HG02981 (cell line): ENCODE measurements at regions not wholly inside any gene's neighbourhood (a gene's known extent, or its start where the extent isn't known, plus 50 kb on each side); places are given as distances from the start of the nearest gene placed in this dataset.
A peak's percentile ranks its signal among the peaks of the same experiment; 100 is the strongest.
"Not testable (repeated sequence)": the region's sequence is repeated elsewhere in the genome, so short reads cannot be mapped to it uniquely, and the experiment has no call there.

ENCODE experiments used
- ATAC-seq: cut with Tn5 transposase; IDR thresholded peaks from one replicate; pipeline ENCODE4 v1.9.1; 2021; ENCODE audit warnings: mild to moderate bottlenecking, moderate library complexity; ENCODE audit not compliant: unreplicated experiment

DNA sequence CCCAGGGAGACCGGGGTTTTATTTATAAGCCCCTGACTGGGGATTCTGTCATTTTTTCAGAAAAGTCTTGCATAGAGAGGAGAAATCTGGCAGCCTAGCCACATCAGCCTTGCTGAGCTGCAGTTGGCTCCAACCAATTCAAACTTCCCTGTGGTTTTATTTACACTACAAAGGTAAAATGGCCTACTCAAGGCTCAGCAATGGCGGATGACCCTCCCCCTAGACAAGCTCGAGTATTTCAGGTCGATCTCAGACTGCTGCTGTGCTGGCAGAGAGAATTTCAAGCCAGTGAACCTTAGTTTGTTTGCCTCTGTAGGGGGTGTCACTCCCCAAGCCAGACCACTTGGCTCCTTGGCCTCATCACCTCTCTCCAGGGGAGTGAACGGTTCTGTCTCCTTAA is 52.9 kb downstream of the CDY2A start:
- ATAC-seq, result not testable (repeated sequence)

DNA sequence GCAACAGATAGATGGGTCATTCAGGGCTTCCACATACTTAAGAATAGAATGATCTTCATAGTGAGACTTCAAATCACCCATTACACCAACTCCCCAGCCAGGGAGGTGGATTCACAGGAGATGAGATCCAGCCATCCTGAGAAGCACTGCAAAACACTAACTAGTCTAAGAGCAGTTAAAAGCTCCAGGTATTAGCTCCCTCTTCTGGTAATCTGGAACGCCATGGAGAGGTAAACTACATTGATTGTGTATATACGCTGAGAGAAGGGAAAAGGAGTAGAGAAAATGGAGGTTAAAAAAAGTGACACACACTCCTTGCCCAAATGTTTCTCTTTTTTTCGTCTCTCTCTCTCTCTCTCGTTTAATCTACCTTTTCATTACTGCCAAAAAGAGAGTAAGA is 60.3 kb downstream of the CDY2A start:
- ATAC-seq, result not testable (repeated sequence)

DNA sequence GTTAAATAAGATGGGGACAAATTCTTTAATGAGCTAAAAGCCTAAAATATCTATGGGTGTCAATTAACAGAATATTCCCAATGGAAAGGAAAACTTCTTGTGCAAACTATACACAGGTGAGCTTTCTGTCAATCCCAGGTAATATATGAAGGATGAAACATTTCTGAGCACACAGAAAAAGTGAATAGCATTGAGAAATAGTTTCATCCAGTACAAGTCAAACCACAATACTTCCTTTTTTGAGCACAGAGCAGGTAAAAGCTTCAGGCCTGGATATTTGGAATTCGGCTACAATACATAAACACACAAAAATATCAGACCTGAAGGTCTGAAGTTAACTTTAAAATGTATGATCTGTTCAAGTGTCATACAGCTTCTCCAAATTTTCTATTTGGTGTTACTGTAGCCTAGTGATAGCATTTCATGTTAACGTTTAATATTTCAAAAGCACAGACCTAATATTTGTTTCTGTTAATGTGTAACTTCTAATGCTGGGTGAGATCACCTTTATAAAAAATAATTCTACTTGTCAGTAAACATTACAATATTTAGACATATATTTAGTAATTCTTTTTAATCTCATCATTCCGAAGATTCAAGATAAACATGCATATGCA is 60.9 kb downstream of the CDY2A start:
- not testable (repeated sequence) for ATAC-seq

DNA sequence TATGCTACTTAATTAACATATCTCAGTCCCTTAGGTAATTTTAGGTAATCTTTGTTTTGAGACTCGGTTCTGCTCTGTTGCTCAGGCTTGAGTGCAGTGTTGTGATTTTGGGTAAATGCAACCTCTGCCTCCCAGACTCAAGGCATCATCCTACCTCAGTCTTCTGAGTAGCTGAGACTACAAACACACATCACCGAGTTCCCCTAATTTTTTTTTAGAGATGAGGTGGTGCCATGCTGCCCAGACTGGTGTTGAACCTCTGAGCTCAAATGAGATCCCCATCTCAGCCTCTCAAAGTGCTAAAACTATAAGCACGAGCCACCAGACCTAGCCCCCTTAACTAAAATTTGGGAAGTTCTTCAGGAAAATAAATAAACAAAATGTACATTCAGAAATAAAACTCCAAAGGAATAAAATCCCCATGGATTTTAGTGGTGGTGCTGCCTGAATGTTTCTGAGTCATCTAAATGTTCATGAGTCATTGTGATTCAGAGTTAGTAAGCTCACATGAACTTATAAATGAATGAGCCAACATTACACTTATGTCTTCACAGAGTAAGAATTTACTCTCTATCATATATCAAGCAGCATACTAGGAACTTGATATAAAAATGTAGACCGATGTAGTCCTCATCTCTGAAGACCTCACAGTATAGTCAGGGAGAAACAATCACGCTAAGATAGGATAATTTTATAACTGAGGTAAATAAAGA is 62.5 kb downstream of the CDY2A start:
- ATAC-seq, result not testable (repeated sequence)

DNA sequence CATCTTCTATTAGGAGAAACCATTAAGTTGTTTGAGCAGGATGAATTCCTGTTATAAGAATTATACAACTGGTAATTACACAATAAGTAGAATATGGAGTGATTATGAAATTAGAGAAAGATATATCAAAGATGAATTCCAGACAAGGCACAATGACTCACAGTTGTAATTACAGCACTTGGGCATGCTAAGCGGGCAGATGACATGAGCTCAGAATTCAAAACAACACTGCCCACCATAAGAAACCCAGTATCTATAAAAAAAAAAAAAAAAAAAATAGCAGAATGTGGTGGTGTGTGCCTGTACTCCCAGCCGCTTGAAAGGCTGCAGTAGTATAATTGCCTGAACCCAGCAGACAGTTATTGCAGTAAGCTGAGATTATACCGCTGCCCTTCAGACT is 67.4 kb downstream of the CDY2A start:
- ATAC-seq, result not testable (repeated sequence)

DNA sequence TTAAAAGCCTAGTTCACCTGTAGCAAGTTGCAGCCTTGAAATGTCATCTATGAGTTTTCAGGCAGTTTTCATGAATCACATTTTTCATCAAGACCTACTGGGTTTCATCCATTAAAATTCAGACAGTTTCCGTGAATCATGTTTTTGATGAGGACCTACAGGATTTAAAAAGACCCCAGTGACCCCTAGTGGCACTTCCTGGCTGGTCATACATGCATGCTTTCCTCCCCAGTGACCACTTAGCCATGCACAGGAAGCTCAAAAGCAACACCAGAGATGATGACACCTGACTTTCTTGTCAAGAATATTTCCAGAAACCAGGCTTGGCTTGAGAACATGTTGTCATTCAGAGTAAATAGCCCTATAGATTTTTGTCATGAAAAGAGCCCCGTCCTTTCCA is 80.1 kb downstream of the CDY2A start:
- not testable (repeated sequence) for ATAC-seq

DNA sequence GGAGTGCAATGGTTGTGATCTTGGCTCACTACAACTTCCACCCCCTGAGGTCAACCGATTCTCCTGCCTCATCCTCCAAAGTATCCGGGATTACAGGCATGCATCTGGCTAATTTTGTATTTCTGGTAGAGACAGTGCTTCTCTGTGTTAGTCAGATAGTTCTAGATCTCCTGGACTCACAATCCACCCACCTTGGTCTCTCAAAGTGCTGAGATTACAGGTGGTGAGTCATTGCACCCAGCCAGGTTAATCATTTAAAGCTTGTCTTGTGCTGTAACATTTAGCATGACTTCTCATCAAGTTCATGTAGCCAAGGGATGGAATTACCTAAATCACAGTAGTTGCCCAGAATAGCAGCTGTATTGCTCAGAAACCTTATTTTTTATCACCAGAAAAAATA is 92.8 kb downstream of the CDY2A start:
- ATAC-seq, result not testable (repeated sequence)

DNA sequence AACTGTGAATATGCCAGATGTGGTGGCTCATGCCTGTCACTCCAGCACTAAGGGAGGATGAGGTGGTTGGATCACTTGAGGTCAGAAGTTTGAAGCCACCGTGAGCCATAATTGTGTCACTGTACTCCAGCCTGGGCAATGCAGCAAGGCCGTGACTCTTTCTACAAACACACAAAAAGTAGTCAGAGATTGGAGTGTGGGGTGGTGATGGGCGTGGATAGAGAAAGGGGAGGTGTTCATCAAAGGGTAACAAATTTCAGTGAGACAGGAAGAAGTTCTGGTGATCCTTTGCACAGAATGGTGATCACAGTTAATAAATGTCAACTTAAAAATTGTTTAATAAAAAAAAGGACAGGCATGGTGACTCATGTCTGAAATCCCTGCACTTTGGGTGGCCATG is 112.1 kb downstream of the CDY2A start:
- ATAC-seq, result not testable (repeated sequence)

DNA sequence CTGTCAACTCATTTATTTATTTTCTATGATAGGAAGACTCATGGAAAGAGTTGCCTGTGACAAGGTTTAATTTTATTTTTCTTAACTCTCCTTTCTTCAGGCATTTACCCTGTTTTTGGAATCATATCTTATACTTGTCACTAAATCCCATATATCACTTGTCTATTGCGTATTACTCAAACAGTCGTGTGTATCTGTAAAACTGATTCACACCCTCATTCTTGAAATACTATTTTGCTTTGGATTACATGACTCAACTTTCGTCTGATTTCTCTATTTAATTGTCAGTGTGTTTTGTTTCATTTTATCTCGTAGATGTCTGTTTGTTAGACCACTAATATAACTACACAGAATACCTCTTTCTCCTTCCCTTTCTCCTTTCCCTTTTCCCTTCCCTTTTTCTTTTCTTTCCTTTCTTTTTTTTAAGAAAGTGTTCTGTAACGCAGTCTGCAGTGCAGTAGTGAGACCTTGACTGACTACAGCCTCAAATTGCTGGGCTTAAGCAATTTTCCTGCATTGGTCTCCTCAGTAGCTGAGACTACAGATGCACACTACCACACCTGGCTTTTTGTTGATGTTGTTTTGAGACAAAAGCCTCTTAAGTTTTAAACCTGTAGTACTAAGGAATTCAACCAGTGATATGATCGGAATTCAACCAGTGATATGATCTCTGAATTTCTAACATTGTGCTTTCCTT is 113.9 kb downstream of the CDY2A start:
- not testable (repeated sequence) for ATAC-seq

DNA sequence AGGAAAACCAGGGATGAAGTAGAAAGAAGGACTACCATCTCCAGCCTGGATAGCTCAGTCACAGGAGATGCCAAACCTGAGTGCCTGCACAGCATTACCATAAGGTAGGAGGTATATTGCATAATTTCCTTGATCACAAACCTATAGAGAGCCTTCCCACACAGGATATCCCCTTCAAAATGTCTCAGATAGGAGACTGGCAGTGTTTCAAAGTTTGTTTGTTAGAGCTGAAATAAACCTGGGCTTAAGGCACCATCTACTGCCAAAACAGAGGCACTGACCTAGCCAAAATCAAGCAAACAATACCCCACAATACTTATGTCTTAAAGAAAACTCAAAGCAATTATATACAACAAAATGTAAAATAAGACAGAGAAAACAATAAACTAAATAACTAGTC is 120.8 kb downstream of the CDY2A start:
- ATAC-seq, result not testable (repeated sequence)

DNA sequence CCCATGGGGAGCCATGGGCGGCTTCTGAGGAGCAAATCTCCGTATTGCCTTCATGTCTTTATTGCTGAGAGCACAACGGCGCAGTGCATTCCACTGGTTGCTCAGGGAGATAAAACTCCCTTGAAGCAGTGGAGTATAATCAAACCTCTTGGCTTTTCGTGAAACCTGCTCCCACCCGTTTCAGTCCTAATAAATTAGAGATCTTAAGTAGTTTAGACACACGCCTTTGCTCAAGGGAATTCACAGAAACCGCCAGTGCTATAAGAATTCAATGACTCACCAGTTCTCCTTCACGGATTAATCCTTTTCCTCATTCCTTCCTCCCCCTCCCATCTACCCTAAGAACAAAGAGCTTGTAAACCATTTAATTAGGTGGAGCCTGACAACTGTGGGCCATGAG is 127.0 kb downstream of the CDY2A start:
- not testable (repeated sequence) for ATAC-seq

DNA sequence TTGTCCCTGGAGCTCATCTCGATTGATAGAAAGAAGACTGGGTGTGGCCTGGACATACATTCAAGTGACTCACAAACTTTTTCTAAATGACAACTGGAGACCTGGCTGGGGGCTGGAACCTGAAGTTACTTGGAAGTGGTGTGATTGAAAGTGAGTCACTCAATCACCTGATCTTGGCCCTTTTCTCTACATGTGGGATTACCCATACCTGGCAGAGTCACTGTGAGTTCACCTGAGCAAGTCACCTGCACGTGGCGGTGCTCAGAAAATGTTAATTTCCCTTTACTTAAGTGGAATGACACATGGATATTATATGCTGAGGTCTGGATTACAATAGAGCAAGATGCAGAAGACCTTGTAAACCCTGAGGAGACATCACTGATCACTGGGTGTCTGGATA is 140.2 kb downstream of the CDY2A start:
- not testable (repeated sequence) for ATAC-seq

DNA sequence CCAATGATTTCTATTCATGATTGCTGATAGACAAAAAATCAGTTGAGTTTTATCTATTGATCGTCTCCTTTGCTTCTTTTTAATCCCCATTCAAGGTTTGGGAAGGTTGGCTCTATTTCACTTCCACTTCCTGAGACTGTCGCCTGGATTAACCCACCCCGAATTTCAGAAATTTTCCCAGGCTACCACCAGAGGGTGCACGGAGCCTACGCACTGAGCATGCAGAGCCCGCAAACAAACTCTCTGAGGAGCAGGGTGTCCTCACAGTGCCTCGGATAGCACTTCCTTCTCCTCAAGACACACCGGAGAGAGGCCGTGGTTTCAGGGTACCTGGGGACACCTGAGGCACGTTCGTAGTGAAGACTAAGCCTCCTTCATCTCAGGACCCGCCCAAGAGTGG is 150.5 kb downstream of the CDY2A start:
- ATAC-seq, result peak; percentile 65

DNA sequence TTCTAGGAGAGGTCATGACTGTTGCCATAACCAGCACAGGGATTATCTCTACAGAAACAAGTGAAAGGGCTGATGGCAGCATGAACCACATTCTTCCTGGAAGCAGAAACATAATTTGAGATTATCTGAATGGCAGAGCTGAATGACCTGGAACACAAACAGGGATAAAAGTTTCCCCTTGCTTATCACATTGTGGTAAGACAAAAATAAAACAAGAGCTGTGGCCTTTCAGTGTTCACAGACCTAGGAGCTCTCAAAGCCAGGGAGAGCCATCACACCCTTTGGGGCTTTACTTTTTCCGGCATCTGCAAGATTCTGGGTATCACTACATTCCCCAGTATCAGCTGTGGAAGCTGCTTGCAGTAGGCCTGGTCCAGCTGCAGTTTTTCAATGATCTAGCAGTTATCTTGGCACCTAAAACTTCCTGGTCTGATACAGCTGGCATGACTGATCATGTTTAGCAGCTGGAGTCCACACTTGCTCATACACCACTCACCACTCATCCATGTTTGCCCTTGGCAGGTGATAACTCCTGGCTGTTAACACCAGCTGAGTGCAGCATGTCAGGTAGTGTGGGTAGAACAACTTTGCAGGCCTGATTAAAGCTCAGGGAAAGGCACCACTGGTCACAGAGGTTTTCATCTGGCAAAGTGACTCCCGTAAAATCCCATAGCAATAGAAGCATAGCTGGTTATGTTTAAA is 163.5 kb downstream of the CDY2A start:
- ATAC-seq, result not testable (repeated sequence)

DNA sequence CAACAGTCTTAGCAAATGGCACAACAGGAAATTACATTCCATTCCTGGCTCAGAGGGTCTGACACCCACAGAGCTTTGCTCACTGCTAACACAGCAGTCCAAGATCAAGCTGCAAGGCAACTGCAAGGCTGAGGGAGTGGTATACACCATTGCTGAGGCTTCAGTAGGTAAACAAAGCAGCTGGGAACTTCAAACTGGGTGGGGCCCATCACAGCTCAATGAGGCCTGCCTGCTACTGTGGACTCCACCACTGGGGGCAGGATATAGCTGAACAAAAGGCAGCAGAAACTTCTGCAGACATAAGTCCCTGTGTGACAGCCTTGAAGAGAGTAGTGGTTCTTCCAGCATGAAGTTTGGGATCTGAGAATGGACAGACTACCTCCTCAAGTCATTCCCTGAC is 212.0 kb downstream of the CDY2A start:
- not testable (repeated sequence) for ATAC-seq

DNA sequence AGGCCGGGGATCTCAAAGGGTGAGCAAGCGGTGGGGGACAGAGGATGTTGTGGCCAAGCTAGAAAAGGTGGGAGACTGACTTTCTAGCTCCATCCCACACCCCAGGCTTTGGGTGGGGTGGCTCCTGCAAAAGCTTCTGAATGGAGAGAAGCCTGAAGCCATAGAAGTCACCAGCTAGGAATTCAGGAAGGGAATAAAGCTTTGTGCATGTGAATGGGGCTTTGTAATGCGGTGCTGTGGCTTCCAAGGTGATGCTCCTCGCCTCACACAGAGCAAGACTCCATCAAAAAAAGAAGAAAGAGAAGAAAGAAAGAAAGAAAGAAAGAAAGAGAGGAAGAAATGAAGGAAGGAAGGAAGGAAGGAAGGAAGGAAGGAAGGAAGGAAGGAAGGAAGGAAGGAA is 237.0 kb downstream of the CDY2A start:
- not testable (repeated sequence) for ATAC-seq

DNA sequence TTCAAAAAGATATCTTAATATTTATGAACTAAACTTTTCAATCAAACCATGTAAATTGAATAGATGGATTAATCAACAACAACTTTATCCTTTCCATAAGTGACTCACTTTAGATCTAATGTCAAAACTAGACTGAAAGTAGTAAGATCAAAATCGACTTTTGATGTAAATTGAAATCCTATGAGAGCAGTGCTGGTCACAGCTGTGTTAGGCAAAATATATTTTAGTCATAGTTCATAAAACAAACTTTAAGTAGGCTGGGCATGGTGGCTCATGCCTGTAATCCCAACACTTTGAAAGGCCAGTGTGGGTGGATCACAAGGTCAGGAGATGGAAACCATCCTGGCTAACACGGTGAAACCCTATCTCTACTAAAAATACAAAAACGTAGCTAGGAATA is 245.5 kb downstream of the CDY2A start:
- not testable (repeated sequence) for ATAC-seq

DNA sequence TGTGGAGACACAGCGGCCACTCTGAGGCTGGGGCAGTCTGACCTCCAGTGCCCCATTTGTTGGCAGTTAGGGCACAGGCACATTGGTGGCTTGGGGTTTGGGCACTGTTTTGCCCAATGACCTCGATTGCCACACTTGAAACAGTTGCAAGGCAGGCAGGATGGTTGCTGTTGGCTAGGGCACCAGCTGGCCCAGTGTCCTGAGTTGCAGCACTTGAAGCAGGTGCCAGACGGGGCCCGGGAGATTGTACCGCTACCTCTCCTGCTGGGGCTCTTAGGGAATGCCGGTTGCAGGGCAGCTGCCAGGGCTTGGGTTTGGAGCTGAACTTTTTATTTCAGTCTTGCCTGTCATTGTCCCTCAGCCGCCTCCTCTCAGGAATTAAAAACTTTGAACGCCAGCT is 252.2 kb upstream of the HSFY1 start:
- not testable (repeated sequence) for ATAC-seq

DNA sequence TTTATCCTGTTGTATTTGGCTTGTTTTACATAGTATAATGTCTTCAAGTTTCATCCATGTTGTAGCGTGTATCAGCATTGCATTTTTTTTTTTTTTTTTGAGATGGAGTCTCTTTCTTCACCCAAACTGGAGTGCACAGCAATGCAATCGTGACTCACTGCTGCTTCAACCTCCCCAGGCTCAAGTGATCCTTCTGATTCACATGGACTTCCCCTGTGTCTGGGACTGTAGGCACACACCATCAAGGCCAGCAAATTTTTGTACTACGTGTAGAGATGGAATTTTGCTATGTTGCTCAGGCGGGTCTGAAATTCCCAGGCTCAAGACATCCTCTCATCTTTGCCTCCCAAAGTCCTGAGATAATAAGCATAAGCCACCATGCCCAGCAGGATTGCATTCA is 248.1 kb upstream of the HSFY1 start:
- ATAC-seq, result not testable (repeated sequence)

DNA sequence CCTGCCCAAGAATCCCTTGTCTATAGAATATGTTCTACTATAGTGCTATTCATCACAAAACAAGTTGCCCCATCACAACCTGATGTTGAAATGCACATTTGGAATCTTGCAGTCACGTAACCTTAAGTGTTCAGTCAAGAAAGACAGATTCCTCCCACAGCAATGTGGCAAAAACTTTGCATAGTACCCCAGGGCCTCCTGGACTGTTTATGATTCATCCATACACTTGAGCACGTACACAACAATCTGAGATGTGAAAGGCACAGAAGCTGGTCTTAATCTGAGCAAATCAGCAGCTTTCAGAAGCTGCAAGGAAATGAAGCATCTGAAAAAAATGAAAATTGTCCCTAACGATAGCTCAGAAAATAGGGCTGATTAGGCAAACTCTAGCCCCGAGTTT is 240.2 kb upstream of the HSFY1 start:
- ATAC-seq, result not testable (repeated sequence)

DNA sequence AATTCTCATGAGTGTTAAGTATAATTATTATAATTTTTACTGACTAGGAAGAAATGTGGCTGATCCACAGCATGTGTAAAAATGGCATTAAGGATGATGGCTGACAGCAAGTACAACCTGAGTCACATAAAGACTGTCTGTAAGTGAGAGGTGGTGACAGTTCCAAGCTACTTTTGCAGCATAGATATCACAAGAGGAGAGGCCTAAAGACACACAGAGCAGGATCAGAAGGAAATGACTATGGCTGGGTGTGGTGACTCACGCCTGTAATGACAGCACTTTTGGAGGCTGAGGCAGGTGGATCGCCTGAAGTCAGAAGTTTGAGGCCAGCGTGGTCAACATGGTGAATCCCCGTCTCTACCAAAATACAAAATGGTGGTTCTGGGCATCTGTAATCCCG is 234.7 kb upstream of the HSFY1 start:
- not testable (repeated sequence) for ATAC-seq
